ENCODE measurements at regions not wholly inside any gene's neighbourhood (a gene's known extent, or its start where the extent isn't known, plus 50 kb on each side); places are given as distances from the start of the nearest gene placed in this dataset.

DNA sequence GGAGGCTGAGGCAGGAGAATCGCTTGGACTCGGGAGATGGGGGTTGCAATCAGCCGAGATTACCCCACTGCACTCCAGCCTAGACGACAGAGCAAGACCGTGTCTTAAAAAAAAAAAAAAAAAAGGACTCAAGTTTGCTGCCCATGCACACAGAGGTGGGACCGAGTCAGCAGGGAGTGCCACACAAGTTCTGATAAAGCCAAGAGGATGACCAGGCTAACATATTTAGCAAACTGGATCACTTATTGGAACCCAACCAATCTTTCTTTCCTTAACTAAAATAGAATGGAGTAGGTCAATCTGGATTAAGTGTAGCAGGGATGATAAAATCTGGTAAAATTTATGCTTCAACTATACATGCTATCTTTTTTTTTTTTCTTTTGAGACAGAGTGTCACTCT, 190.4 kb upstream of the FOXN3 start:
- DNase-seq (ENCODE audit: low spot score) = no peak

DNA sequence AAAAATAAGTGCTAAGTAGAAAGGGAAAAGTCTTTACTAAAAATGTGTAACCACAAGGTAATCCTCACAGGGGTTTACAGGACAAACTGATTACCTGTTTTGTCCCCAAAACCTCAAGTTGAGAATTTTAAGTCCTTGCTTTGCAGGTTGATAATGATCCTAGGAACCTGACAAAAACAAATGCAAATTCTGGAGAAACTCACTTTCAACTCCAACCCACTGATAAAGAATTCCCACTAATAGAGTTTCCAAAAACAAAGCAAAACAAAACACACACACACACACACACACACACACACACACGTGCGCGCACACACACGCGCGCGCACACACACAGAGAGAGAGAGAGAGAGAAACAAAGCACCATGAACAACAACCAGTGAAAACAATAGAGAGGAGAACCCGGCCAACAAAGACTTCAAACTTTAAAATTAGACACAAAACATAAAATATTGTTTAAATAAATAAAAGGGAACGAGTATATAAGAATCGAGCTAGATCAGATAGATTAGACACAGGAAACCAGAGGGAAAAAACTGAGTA, 187.0 kb upstream of the FOXN3 start:
- no peak for DNase-seq (ENCODE audit: low spot score)

GRCh38 chr14:89600950-89601826, 184.2 kb upstream of the FOXN3 start:
- DNase-seq (ENCODE audit: low spot score) = no peak

- no peak for DNase-seq (ENCODE audit: low spot score)
Observed at GRCh38 chr14:89600029-89600428, 183.0 kb upstream of the FOXN3 start.

DNA sequence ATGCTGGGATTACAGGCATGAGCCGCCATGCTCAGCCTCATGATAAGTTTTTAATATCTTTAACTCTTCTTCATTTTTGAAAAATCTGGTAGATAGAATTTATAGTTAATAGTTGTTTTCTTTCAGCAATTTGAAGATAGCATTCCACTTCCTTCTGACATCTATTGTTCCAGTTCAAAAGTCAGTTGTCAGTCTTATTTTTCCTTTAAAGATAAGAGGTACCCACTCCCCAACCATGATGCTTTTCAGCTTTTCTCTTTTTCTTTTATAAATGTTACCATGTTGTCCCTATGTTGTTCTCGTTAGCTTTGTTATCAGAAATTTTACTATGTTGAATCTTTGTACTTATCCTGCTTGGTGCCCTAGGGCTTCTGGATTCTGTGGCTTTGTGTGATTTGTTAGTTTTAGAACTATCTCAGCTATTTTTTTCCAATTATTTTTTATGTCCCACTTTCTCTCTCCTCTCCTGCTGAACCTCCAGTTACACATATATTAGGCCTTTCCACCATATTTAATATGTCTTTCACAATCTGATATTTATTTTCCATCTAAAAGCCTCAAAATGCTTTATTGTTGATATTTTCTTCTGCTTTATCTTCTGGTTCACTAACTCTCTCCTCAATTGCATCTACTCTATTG, 181.6 kb upstream of the FOXN3 start:
- no peak for DNase-seq (ENCODE audit: low spot score)

DNA sequence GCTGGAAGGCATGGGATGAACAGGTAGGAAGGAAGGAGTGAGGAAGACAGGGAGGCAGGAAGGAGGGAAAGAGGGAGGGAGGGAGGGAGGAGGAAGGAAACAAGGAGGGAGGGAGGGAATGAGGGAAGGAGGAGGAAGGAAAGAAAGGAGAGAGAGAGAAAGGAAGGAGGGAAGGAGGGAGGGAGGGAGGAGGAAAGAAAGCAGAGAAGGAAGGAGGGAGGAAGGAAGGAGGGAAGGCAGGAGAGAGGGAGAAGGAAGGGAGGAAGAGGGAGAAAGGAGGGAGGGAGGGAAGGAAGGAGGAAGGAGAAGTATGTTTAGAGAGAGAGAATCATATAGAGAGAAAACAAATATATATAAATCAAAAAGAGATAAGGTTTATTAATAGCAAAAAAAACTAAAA, 175.9 kb upstream of the FOXN3 start:
- no peak for DNase-seq (ENCODE audit: low spot score)

DNA sequence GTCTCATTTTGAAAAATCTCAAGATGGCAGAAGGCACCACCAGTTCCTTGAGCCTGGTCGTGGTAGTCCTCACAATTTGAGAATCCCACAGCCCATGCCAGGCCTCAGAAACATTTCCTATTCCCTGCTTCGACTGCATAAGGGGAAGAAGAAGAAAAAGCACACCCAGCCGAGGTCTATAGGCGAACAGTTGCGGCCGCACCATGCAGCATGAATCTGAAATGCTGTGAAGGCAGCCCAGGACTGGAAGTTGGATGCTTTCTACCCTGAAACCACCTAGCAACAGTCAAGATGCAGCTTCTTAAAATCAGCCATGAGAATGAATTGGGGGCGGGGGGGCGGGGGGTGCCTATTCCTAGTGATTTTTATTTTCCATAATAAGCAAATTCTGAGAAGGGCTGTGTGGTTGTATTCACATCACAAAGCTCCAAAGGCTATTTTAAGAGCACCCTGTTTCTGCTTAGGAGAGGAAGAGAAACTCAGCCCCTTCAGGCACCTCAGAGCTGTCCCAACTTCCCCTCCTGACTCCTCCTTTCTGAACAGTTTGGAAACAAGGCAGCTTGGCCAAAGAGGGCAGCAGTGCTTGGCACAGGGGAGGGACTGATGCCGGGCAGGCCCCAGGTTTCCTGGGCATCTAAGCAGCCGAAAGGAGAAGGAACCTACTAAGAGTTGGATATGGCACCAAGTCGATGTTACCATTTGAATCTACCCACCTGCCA, 172.5 kb upstream of the FOXN3 start:
- DNase-seq (ENCODE audit: low spot score) = no peak

- DNase-seq (ENCODE audit: low spot score) = no peak
Observed at GRCh38 chr14:89588840-89589296, 171.8 kb upstream of the FOXN3 start.

- no peak for DNase-seq (ENCODE audit: low spot score)
Observed at GRCh38 chr14:89588016-89588415, 171.0 kb upstream of the FOXN3 start.

GRCh38 chr14:89587136-89587420, 170.0 kb upstream of the FOXN3 start:
- no peak for DNase-seq (ENCODE audit: low spot score)

- DNase-seq (ENCODE audit: low spot score) = no peak
Observed at GRCh38 chr14:89586258-89587135, 169.5 kb upstream of the FOXN3 start.

GRCh38 chr14:89578156-89578555, 161.1 kb upstream of the FOXN3 start:
- DNase-seq (ENCODE audit: low spot score) = no peak

DNA sequence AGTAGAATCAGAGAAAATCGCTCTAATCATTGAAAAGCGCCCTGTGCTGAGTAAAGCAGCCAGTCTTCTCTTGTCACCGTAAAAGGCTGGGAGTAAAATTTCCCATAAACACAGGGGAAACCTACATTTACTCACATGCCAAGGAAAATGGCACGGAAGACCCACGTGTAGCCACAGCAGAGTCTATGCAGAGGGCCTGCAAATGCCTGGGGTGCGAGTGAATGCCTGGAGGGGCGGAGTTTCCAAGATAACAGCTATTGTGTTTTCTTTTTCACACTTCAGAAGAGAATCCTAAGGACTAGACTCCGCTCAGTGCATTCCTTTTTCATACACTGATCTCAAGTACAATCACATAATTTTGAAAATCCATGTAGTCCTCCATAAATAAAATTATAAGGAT, 159.9 kb upstream of the FOXN3 start:
- DNase-seq (ENCODE audit: low spot score) = no peak

GRCh38 chr14:89576145-89576927, 159.3 kb upstream of the FOXN3 start:
- peak; percentile 29 for DNase-seq (ENCODE audit: low spot score)

DNA sequence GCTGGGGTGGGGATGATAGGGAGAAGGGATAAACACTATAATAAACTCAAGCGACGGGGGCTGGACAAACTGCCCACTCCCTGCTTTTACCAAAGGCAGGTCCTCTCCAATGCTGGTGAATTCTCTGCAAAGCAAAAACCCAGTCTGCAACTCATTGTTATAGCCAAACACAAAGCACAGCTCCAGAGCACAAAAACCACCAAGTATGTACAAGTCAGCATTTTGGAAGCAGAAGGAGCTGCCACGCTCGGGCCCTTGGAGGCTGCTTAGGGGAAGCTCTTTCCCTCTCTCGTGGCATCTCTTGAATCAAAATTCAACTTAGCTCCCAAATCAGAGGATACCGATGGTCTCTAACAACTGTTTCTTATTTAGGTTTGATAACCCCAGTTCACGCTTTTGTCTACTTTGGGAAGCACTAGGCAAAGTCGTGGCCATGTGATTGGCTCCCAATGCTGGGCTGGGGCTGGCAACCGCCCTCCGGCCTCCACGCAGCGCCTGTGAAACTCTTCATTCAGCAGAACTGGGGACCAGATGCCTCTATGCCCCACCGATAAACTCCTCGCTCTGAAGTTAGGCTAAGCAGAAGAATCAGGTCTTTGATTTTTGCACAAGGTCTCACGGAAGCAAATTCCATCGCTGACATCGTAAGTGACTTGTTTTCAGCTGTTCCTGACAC, 158.5 kb upstream of the FOXN3 start:
- no peak for DNase-seq (ENCODE audit: low spot score)

GRCh38 chr14:89574420-89574819, 157.4 kb upstream of the FOXN3 start:
- DNase-seq (ENCODE audit: low spot score) = no peak

GRCh38 chr14:89573399-89573657, 156.3 kb upstream of the FOXN3 start:
- no peak for DNase-seq (ENCODE audit: low spot score)

GRCh38 chr14:89572596-89573398, 155.8 kb upstream of the FOXN3 start:
- peak; percentile 25 for DNase-seq (ENCODE audit: low spot score)

- DNase-seq (ENCODE audit: low spot score) = no peak
Observed at GRCh38 chr14:89571491-89571890, 154.5 kb upstream of the FOXN3 start.

Data from cerebellar cortex (tissue), 1 donor.